Stimulated activated naive B cell treated with anti-CD40 and anti-IgM and Interleukin-4, amounts not matched to agents 10 μg/mL and 1 μg/mL and 100 μg/mL, for 72 hours (primary cell): ENCODE measurements at regions not wholly inside any gene's neighbourhood (a gene's known extent, or its start where the extent isn't known, plus 50 kb on each side); places are given as distances from the start of the nearest gene placed in this dataset.

Experiments used
- ATAC-seq, 2 donors: fragments of 150-1000 bp; cut with Tn5 transposase; replicated peaks; 2 replicates each; pipeline ENCODE4 v1.10.0; 2021; ENCODE audit warnings: moderate library complexity in 1 of 2
- DNase-seq: peaks from one replicate; pipeline ENCODE4 v3.0.0; 2021
- H3K27ac Mint-ChIP-seq: one replicate; pipeline ENCODE4 v1.8.0; 2022; ENCODE audit warnings: mild to moderate bottlenecking, mixed read lengths
- H3K27me3 Mint-ChIP-seq, 2 donors: one replicate each; pipeline ENCODE4 v1.8.0; 2022; ENCODE audit warnings: mixed read lengths in 2 of 2
- H3K36me3 Mint-ChIP-seq, 2 donors: one replicate each; pipeline ENCODE4 v1.8.0; 2022; ENCODE audit warnings: mixed read lengths in 2 of 2, mild to moderate bottlenecking in 1 of 2
- H3K4me1 Mint-ChIP-seq, 2 donors: one replicate each; pipeline ENCODE4 v1.8.0; 2022; ENCODE audit warnings: mixed read lengths in 2 of 2, mild to moderate bottlenecking in 1 of 2
- H3K4me3 Mint-ChIP-seq, 2 donors: one replicate each; pipeline ENCODE4 v1.8.0; 2022; ENCODE audit warnings: mild to moderate bottlenecking in 2 of 2, mixed read lengths in 2 of 2, moderate library complexity in 1 of 2
- H3K9me3 Mint-ChIP-seq, 2 donors: one replicate each; pipeline ENCODE4 v1.8.0; 2022; ENCODE audit warnings: mixed read lengths in 2 of 2, mild to moderate bottlenecking in 1 of 2

DNA sequence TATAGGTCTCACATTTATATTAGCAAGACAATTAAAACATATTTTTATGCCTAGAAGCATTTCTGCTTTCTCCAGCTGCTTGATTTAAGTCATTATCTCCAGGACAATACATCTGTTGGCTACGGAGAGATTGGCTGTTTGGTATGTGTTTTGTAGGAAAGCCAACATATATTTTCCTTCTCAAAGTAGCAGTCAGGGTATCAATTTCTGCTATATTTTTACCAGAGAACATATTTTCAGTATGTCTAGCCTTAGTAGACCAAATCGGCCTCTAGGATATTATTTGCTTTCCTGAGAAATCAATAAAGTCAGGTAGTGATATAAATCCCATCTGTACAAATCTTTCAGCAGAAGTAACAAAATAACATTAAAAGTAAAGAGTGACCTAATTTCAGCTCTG lies 150.0 kb upstream of the COL3A1 start:
- DNase-seq, result no peak
- no peak overlapping the region for H3K4me3 Mint-ChIP-seq
- no peak for ATAC-seq
- no peak overlapping the region for H3K27ac Mint-ChIP-seq
- H3K4me1 Mint-ChIP-seq, result no peaks in the 10 kb centered on the region
- H3K9me3 Mint-ChIP-seq, result peaks cover 0 to 1% of the 10 kb centered on the region in 2 donors
- no peaks in the 10 kb centered on the region for H3K27me3 Mint-ChIP-seq
- no peaks in the 10 kb centered on the region for H3K36me3 Mint-ChIP-seq

- no peaks in the 10 kb centered on the region for H3K4me1 Mint-ChIP-seq
- peaks cover 14 to 17% of the 10 kb centered on the region in 2 donors for H3K9me3 Mint-ChIP-seq
- no peaks in the 10 kb centered on the region for H3K36me3 Mint-ChIP-seq
- ATAC-seq (no peak), DNase-seq (no peak)
- no peak overlapping the region for H3K4me3 Mint-ChIP-seq
- H3K27ac Mint-ChIP-seq, result no peak overlapping the region
- no peaks in the 10 kb centered on the region for H3K27me3 Mint-ChIP-seq
These were observed 140.8 kb upstream of the COL3A1 start for GRCh38 chr2:188833331-188833730.

GRCh38 chr2:188833799-188834198 lies 140.4 kb upstream of the COL3A1 start:
- peaks cover 18 to 21% of the 10 kb centered on the region in 2 donors for H3K9me3 Mint-ChIP-seq
- ATAC-seq (no peak), DNase-seq (no peak)
- no peaks in the 10 kb centered on the region for H3K27me3 Mint-ChIP-seq
- H3K27ac Mint-ChIP-seq, result no peak overlapping the region
- H3K4me3 Mint-ChIP-seq, result no peak overlapping the region
- H3K4me1 Mint-ChIP-seq, result no peaks in the 10 kb centered on the region
- no peaks in the 10 kb centered on the region for H3K36me3 Mint-ChIP-seq

DNA sequence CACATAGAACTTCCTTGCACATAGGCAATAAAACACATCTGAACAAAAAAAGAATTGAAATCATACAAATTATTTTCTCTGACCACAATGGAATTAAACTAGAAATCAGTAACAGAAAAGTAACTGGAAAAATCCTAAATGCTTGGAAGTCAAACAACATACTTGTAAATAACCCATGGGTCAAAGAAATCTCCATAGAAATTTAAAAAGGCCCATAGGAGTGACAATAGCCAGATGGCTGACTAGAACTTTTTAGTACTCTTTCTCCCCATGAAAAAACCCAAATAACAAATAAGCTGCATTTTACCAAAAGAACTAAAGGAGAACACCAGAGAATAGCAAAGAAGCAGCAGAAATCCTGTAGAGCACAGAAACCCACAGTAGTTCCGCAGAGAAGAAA lies 139.2 kb upstream of the COL3A1 start:
- H3K27me3 Mint-ChIP-seq, result no peaks in the 10 kb centered on the region
- DNase-seq (no peak), ATAC-seq (no peak)
- H3K9me3 Mint-ChIP-seq, result peaks cover 17 to 19% of the 10 kb centered on the region in 2 donors
- H3K27ac Mint-ChIP-seq, result no peak overlapping the region
- H3K4me1 Mint-ChIP-seq, result no peaks in the 10 kb centered on the region
- no peaks in the 10 kb centered on the region for H3K36me3 Mint-ChIP-seq
- no peak overlapping the region for H3K4me3 Mint-ChIP-seq

DNA sequence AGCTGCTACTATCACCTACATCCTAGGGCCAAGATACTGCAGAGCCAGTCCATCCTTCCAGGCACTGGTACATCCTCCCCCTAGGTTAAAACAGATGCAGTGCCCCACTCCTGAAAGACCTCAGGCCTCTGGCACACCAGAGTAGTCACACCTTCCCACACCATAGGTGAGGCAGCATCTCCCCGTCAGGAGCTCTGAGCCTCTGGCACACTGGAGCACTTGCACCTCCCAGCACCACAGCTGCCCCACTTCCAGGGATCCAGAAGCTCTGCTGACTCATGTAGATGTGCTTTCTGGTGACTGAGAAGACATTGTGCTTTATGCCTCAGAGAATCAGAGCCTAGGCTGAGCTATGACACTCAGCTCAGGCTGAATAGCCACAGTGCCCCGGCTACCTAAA lies 138.4 kb upstream of the COL3A1 start:
- ATAC-seq (no peak), DNase-seq (no peak)
- H3K9me3 Mint-ChIP-seq, result peaks cover 12% of the 10 kb centered on the region in 2 donors

DNA sequence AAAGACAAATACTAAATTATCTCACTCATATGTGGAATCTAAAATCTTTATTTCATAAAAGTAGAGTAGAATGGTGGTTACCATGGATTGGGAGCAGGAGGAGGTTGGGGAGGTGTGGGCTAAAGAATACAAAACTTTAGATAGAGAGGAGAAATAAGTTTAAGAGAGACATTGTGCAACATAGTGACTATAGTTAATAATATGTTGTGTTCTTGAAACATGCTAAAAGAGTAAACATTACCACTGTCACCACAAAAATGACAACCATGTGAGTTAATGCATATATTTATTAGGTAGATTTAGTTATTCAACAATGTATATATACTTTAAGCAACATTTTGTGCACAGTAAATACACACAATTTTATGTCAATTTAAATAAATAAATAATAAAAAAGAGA lies 128.5 kb upstream of the COL3A1 start:
- no peaks in the 10 kb centered on the region for H3K27me3 Mint-ChIP-seq
- H3K9me3 Mint-ChIP-seq, result peaks cover 4 to 6% of the 10 kb centered on the region in 2 donors
- H3K27ac Mint-ChIP-seq, result no peak overlapping the region
- no peaks in the 10 kb centered on the region for H3K36me3 Mint-ChIP-seq
- no peaks in the 10 kb centered on the region for H3K4me1 Mint-ChIP-seq
- DNase-seq, result no peak
- ATAC-seq, result no peak
- H3K4me3 Mint-ChIP-seq, result no peak overlapping the region

More for the DNA sequence above, 138.4 kb upstream of the COL3A1 start:
- Mint-ChIP-seq H3K4me3 (no peak overlapping the region), H3K36me3 (no peaks in the 10 kb centered on the region), H3K4me1 (no peaks in the 10 kb centered on the region), H3K27me3 (no peaks in the 10 kb centered on the region), H3K27ac (no peak overlapping the region)

DNA sequence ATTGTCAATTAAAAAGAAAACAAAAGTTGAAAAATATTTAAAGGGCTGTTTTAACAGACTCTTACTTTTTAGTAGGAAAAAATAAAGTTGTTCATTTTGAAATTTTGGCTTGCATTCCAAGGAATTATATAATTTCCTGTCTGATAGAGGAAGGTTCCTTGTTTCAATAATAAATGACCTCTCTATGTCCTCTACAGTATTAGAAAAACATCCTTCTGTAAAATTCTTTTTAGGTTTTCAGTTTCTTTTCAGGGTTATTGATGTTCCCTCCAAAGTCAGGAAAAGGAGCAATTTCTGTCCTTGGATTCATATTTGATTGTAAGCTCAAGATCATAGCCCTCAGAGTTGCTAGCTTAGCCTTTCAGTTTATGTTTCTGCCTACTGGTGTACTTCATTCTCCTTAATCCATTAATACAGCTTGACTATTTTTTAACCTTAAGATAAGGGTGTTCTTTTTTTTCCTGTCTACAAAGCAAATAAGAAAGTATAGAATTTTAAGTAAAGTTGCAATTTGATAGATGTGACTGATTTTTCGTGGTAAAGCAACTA lies 125.2 kb upstream of the COL3A1 start:
- ATAC-seq (no peak), DNase-seq (no peak)
- Mint-ChIP-seq H3K27me3 (no peaks in the 10 kb centered on the region), H3K9me3 (peaks cover 4 to 5% of the 10 kb centered on the region in 2 donors), H3K4me3 (no peak overlapping the region), H3K36me3 (no peaks in the 10 kb centered on the region), H3K4me1 (no peaks in the 10 kb centered on the region), H3K27ac (no peak overlapping the region)

- H3K4me1 Mint-ChIP-seq, result no peaks in the 10 kb centered on the region
- no peaks in the 10 kb centered on the region for H3K36me3 Mint-ChIP-seq
- no peak overlapping the region for H3K27ac Mint-ChIP-seq
- H3K4me3 Mint-ChIP-seq, result no peak overlapping the region
- DNase-seq (no peak), ATAC-seq (no peak)
- no peaks in the 10 kb centered on the region for H3K27me3 Mint-ChIP-seq
- peaks cover 1 to 4% of the 10 kb centered on the region in 2 donors for H3K9me3 Mint-ChIP-seq
These were observed 123.4 kb upstream of the COL3A1 start for GRCh38 chr2:188850786-188851185.

DNA sequence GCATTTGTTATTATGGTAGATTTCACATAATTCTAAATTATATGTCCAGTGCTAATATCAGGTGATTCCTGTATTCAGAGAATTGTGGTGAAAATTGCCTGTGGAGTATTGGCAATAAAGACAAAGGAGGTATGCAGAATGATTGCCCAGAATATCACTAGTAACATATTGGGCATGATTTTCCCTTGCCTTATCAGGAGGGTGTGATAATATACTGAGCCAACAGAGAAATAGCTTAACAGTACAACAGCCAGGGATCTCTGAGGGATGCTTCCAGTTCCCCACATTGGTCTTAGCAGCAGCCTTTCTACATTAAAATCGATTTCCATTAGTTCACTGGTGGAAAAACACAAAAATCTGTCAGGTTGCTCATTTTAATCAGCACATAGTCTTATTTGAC lies 122.9 kb upstream of the COL3A1 start:
- Mint-ChIP-seq H3K36me3 (no peaks in the 10 kb centered on the region), H3K27ac (no peak overlapping the region)
- DNase-seq, result no peak

GRCh38 chr2:188851826-188852225 lies 122.3 kb upstream of the COL3A1 start:
- Mint-ChIP-seq H3K27ac (no peak overlapping the region), H3K36me3 (no peaks in the 10 kb centered on the region), H3K4me1 (no peaks in the 10 kb centered on the region), H3K9me3 (peaks cover 0 to 4% of the 10 kb centered on the region in 2 donors), H3K4me3 (no peak overlapping the region), H3K27me3 (no peaks in the 10 kb centered on the region)
- DNase-seq (no peak), ATAC-seq (no peak)

More for the DNA sequence above, 122.9 kb upstream of the COL3A1 start:
- peaks cover 1 to 4% of the 10 kb centered on the region in 2 donors for H3K9me3 Mint-ChIP-seq
- H3K27me3 Mint-ChIP-seq, result no peaks in the 10 kb centered on the region
- no peak for ATAC-seq
- no peaks in the 10 kb centered on the region for H3K4me1 Mint-ChIP-seq
- H3K4me3 Mint-ChIP-seq, result no peak overlapping the region

DNA sequence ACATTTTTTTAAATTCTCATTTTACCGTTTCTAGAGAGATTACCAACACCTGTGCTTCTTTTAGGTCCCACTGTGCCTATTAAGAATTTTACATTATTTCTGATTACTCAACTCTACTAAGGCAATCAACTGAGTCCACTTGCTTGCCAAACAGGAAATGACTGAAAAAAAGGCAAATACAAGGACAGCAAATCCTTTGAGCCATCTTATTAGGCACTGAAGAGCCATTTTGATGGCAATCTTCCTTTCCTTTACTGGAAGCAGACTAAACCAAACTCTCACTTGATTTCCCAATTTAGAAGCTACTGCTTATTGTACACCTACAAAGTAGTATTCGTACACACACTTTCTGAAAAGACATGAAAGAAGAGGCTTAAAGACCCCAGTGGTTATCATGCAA lies 121.4 kb upstream of the COL3A1 start:
- Mint-ChIP-seq H3K27me3 (no peaks in the 10 kb centered on the region), H3K4me3 (no peak overlapping the region), H3K36me3 (no peaks in the 10 kb centered on the region), H3K4me1 (no peaks in the 10 kb centered on the region), H3K27ac (no peak overlapping the region), H3K9me3 (peaks cover 0 to 3% of the 10 kb centered on the region in 2 donors)
- ATAC-seq (no peak), DNase-seq (no peak)

DNA sequence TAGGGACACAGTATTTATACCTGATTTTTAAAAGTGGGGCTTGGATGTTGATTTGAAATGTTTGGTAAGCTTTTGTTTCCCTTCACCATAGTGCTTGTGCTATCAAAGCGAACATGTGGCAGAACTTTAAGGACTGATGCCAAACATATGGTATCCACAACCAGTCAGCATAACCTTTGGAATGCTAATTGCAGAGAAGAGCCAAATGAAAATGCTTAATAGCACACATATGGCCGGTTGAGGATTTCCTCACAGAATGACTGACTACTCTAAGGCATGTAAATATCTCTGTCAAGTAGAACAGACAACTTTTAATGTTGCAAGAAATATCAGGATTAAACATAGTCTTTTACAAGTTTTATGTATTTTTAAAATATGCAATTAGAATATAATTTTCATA lies 120.9 kb upstream of the COL3A1 start:
- ATAC-seq, result no peak
- H3K4me3 Mint-ChIP-seq, result no peak overlapping the region
- H3K27me3 Mint-ChIP-seq, result no peaks in the 10 kb centered on the region
- no peaks in the 10 kb centered on the region for H3K36me3 Mint-ChIP-seq
- no peak for DNase-seq
- no peaks in the 10 kb centered on the region for H3K9me3 Mint-ChIP-seq
- no peaks in the 10 kb centered on the region for H3K4me1 Mint-ChIP-seq
- H3K27ac Mint-ChIP-seq, result no peak overlapping the region

GRCh38 chr2:188865681-188866080 lies 108.5 kb upstream of the COL3A1 start:
- H3K4me1 Mint-ChIP-seq, result no peaks in the 10 kb centered on the region
- DNase-seq (no peak), ATAC-seq (no peak)
- no peak overlapping the region for H3K4me3 Mint-ChIP-seq
- H3K36me3 Mint-ChIP-seq, result no peaks in the 10 kb centered on the region
- no peak overlapping the region for H3K27ac Mint-ChIP-seq
- peaks cover 15 to 16% of the 10 kb centered on the region in 2 donors for H3K9me3 Mint-ChIP-seq
- H3K27me3 Mint-ChIP-seq, result no peaks in the 10 kb centered on the region

GRCh38 chr2:188869550-188869949 lies 104.6 kb upstream of the COL3A1 start:
- H3K27me3 Mint-ChIP-seq, result no peaks in the 10 kb centered on the region
- no peak overlapping the region for H3K27ac Mint-ChIP-seq
- H3K36me3 Mint-ChIP-seq, result no peaks in the 10 kb centered on the region
- no peak for ATAC-seq
- H3K4me3 Mint-ChIP-seq, result no peak overlapping the region
- H3K9me3 Mint-ChIP-seq, result peaks cover 7 to 9% of the 10 kb centered on the region in 2 donors
- no peaks in the 10 kb centered on the region for H3K4me1 Mint-ChIP-seq
- DNase-seq, result no peak

- Mint-ChIP-seq H3K4me1 (no peaks in the 10 kb centered on the region), H3K27ac (no peak overlapping the region), H3K9me3 (peaks cover 7% of the 10 kb centered on the region in 2 donors), H3K36me3 (no peaks in the 10 kb centered on the region), H3K4me3 (no peak overlapping the region), H3K27me3 (no peaks in the 10 kb centered on the region)
- DNase-seq (no peak), ATAC-seq (no peak)
These were observed 103.9 kb upstream of the COL3A1 start for GRCh38 chr2:188870289-188870688.

- Mint-ChIP-seq H3K4me3 (no peak overlapping the region), H3K27me3 (no peaks in the 10 kb centered on the region), H3K36me3 (no peaks in the 10 kb centered on the region), H3K9me3 (no peaks in the 10 kb centered on the region), H3K27ac (no peak overlapping the region), H3K4me1 (no peaks in the 10 kb centered on the region)
- DNase-seq (no peak), ATAC-seq (no peak)
These were observed 99.1 kb upstream of the COL3A1 start for GRCh38 chr2:188875104-188875503.
